HepG2 (cell line): ENCODE measurements at regions not wholly inside any gene's neighbourhood (a gene's known extent, or its start where the extent isn't known, plus 50 kb on each side); places are given as distances from the start of the nearest gene placed in this dataset.
A peak's percentile ranks its signal among the peaks of the same experiment; 100 is the strongest.

Experiments used
- ATAC-seq: fragments of 200-7000 bp; cut with Tn5 transposase; 3 replicates; pipeline ENCODE4 v1.9.1; 2020; ENCODE audit warnings: mild to moderate bottlenecking, moderate library complexity
- BruUV-seq: library from RNA; stranded (reverse); fragments of 400-500 nt; replicated peaks from 2 replicates; lab custom pipeline; 2021; lab: Mats Ljungman, UMichigan
- CTCF ChIA-PET: fragments of 300-600 bp; formaldehyde crosslinking; extraction: SDS; loops from one replicate; lab custom pipeline; 2021; ENCODE audit warnings: low total read pairs, inconsistent platforms, low intra/inter-chr PET ratio; lab: Yijun Ruan, JAX
- POLR2A ChIA-PET: fragments of 350-600 bp; sonication (Branson Sonifier 250); formaldehyde crosslinking; loops from one replicate; lab custom pipeline; 2020; ENCODE audit warnings: antibody characterized with exemption, inconsistent platforms; lab: Yijun Ruan, JAX
- DNase-seq: peaks from one replicate; pipeline ENCODE4 v3.0.0-alpha.2; 2015; ENCODE audit warnings: low spot score
- FAIRE-seq: peaks from 3 replicates; lab custom pipeline; 2011; peaks lifted over from hg19 to GRCh38; lab: Jason Lieb, UNC
- H2AFZ ChIP-seq: one replicate; pipeline ENCODE4 v1.6.1; 2011; ENCODE audit warnings: low read length, inconsistent platforms
- H3K27ac ChIP-seq: fragments of 300-600 bp; 3 replicates; pipeline ENCODE4 v1.8.0; 2011; ENCODE audit warnings: mixed run types, mild to moderate bottlenecking, mixed read lengths, low read length, inconsistent platforms; ENCODE audit not compliant: insufficient read depth; ENCODE audit errors: extremely low read length
- H3K27me3 ChIP-seq, 2 experiments: fragments of 200-600 bp in 1 of 2; 2 replicates in 1 of 2; 3 replicates in 1 of 2; pipeline versions ENCODE4 v1.6.0 to v1.8.0; 2011; ENCODE audit warnings: low read length in 2 of 2, mild to moderate bottlenecking in 2 of 2, moderate library complexity in 2 of 2, inconsistent platforms in 1 of 2; ENCODE audit not compliant: insufficient read depth in 2 of 2, control insufficient read depth in 1 of 2
- H3K36me3 ChIP-seq, 2 experiments: fragments of 200-600 bp in 1 of 2; replicated peaks in 1 of 2; 2 replicates in 1 of 2; 3 replicates in 1 of 2; pipeline versions ENCODE4 v1.5.1 to v1.8.0; 2011; ENCODE audit warnings: low read length in 2 of 2, inconsistent platforms in 1 of 2; ENCODE audit not compliant: insufficient read depth in 2 of 2, control insufficient read depth in 1 of 2
- H3K4me1 ChIP-seq: 2 replicates; pipeline ENCODE4 v1.5.1; 2012; ENCODE audit warnings: low read length, inconsistent platforms; ENCODE audit not compliant: insufficient read depth
- H3K4me2 ChIP-seq: 2 replicates; pipeline ENCODE4 v1.6.0; 2011; ENCODE audit warnings: low read depth, low read length, inconsistent platforms
- H3K4me3 ChIP-seq, 3 experiments: fragments of 200-600 bp in 1 of 3; sonication (generic), shearing (Covaris generic) in 1 of 3; replicated peaks in 1 of 3; 2 replicates each; pipeline ENCODE4 v1.5.1; 2011 to 2016; ENCODE audit warnings: low read length in 3 of 3, inconsistent platforms in 2 of 3, low read depth in 2 of 3, mild to moderate bottlenecking in 2 of 3, control low read depth in 1 of 3, mixed read lengths in 1 of 3; ENCODE audit not compliant: insufficient read depth in 1 of 3
- H3K79me2 ChIP-seq: one replicate; pipeline ENCODE4 v1.6.1; 2011; ENCODE audit warnings: low read length, inconsistent platforms; ENCODE audit not compliant: insufficient read depth
- H3K9ac ChIP-seq: 2 replicates; pipeline ENCODE4 v1.6.0; 2011; ENCODE audit warnings: mild to moderate bottlenecking, low read depth, low read length, inconsistent platforms; ENCODE audit not compliant: insufficient read depth
- H3K9me3 ChIP-seq: 2 replicates; pipeline ENCODE4 v1.5.1; 2012; ENCODE audit warnings: mild to moderate bottlenecking, low read length
- H4K20me1 ChIP-seq: 2 replicates; pipeline ENCODE4 v1.6.0; 2011; ENCODE audit warnings: inconsistent platforms, mild to moderate bottlenecking, low read length, moderate library complexity; ENCODE audit not compliant: insufficient read depth
- FOXC1 ChIP-seq: sonication (generic); formaldehyde crosslinking; IDR thresholded peaks from 2 replicates; pipeline ENCODE4 v1.8.0; 2022; ENCODE audit warnings: mild to moderate bottlenecking, missing genetic modification reagents, borderline replicate concordance
- GTF3A ChIP-seq: sonication (generic); formaldehyde crosslinking; conservative IDR thresholded peaks from 2 replicates; pipeline ENCODE4 v1.4.0; 2020; ENCODE audit warnings: mild to moderate bottlenecking, missing genetic modification reagents
- MAFF ChIP-seq: IDR thresholded peaks from 2 replicates; pipeline ENCODE4 v1.6.1; 2011; ENCODE audit warnings: low read depth, low read length, improper control_type of control experiment
- MAFK ChIP-seq, 2 experiments: IDR thresholded peaks in 1 of 2; conservative IDR thresholded peaks in 1 of 2; 2 replicates each; pipeline ENCODE4 v1.6.1; 2011; ENCODE audit warnings: improper control_type of control experiment in 2 of 2, low read length in 2 of 2
- RFX3 ChIP-seq: IDR thresholded peaks from 2 replicates; pipeline ENCODE4 v1.6.1; 2016; ENCODE audit warnings: missing biosample characterization, missing genetic modification reagents
- SP2 ChIP-seq: sonication (generic); formaldehyde crosslinking; IDR thresholded peaks from 2 replicates; pipeline ENCODE4 v1.5.1; 2020; ENCODE audit warnings: mild to moderate bottlenecking, missing genetic modification reagents
- SRSF9 ChIP-seq: fragments of 200-400 bp; formaldehyde crosslinking; IDR thresholded peaks from 2 replicates; pipeline ENCODE4 v1.6.1; 2018; ENCODE audit warnings: borderline replicate concordance, mild to moderate bottlenecking, low read depth, low read length; ENCODE audit not compliant: insufficient read depth, poor library complexity, severe bottlenecking
- WIZ ChIP-seq: sonication (generic); formaldehyde crosslinking; IDR thresholded peaks from 2 replicates; pipeline ENCODE4 v1.5.1; 2020; ENCODE audit warnings: mild to moderate bottlenecking, missing genetic modification reagents
- ZNF567 ChIP-seq: sonication (generic); formaldehyde crosslinking; IDR thresholded peaks from 2 replicates; pipeline ENCODE4 v1.8.1; 2023; ENCODE audit warnings: mild to moderate bottlenecking, missing genetic modification reagents, borderline replicate concordance
- ZNF724P ChIP-seq: sonication (generic); formaldehyde crosslinking; IDR thresholded peaks from 2 replicates; pipeline ENCODE4 v1.8.0; 2022; ENCODE audit warnings: missing genetic modification reagents, borderline replicate concordance
- ZSCAN31 ChIP-seq: sonication (generic); formaldehyde crosslinking; IDR thresholded peaks from 2 replicates; pipeline ENCODE4 v1.5.0; 2020; ENCODE audit warnings: low read depth, mild to moderate bottlenecking, missing genetic modification reagents
- WGBS: methylation state at CpG from one replicate; pipeline ENCODE4 v1.1.6; 2017; ENCODE audit warnings: low lambda C conversion rate; 5-methylcytosine and 5-hydroxymethylcytosine counted together
- in situ Hi-C: cut with HindIII; loops from 2 replicates; pipeline ENCODE4 v1.10.0; 2017; ENCODE audit warnings: low pct_unique_long_range_greater_than_20kb; ENCODE audit not compliant: extremely low pct_ligation_motif_present
- intact Hi-C: fragments of 100-400 bp; cut with micrococcal nuclease; formaldehyde crosslinking; loops from one replicate; pipeline ENCODE4 v1.10.0; 2022; ENCODE audit not compliant: unreplicated experiment
- TF ChIP-seq, protein P1 (sequence below): sonication (generic); formaldehyde crosslinking; IDR thresholded peaks from 2 replicates; pipeline ENCODE4 v1.4.0; 2020; ENCODE audit warnings: missing genetic modification reagents, borderline replicate concordance
- TF ChIP-seq, protein P2 (sequence below): sonication (generic); formaldehyde crosslinking; IDR thresholded peaks from 2 replicates; pipeline ENCODE4 v1.4.0; 2020; ENCODE audit warnings: missing genetic modification reagents
- TF ChIP-seq, protein P3 (sequence below): sonication (generic); formaldehyde crosslinking; IDR thresholded peaks from 2 replicates; pipeline ENCODE4 v1.4.0; 2020; ENCODE audit warnings: mild to moderate bottlenecking, missing genetic modification reagents

DNA sequence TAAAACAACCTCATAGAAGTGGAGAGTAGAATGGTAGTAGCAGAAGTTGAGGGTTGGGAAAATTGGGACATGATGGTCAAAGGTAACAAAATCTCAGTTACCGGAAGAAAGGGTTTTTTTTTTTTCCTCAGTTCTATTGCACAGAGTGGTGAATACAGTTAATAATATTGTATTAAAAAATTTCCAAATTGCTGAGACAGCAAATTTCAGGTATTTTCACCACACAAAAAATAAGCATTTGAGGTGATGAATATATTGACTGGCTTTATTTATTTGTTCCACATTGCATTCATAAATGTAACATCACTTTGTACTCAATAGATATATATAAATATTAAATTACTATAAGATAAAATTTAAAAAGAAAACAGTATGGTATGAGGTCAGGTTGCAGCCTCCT lies 373.8 kb downstream of the ETV1 start:
- no peaks in the 10 kb centered on the region for H3K4me1 ChIP-seq
- ATAC-seq, result no peak
- no TSS peak for BruUV-seq
- WGBS, result 26% methylated on average over 1 of the region's 1 CpG
- H3K4me3 ChIP-seq, result no peak overlapping the region
- peaks cover 70% of the 10 kb centered on the region for H3K9me3 ChIP-seq
- no peaks in the 10 kb centered on the region for H4K20me1 ChIP-seq
- CTCF ChIA-PET, result no interaction called here
- intact Hi-C loops, result no loop called here
- H2AFZ ChIP-seq, result no peak overlapping the region
- TF ChIP-seq FOXC1 (CRISPR knock-in tag), result no peak
- TF ChIP-seq ZSCAN31, result no peak
- TF ChIP-seq MAFF, result peak; percentile 95
- no peak for TF ChIP-seq RFX3
- peak; percentile 90 to 98 for TF ChIP-seq MAFK (conservative IDR thresholded peaks at IDR 0.05 in 1 of 2, IDR thresholded peaks at IDR 0.05 in 1 of 2; ENCODE audit: low read length in 2 of 2)
- no peak for TF ChIP-seq WIZ (CRISPR knock-in tag)
- no peaks in the 10 kb centered on the region for H3K27me3 ChIP-seq
- POLR2A ChIA-PET, result no interaction called here
- no peak overlapping the region for H3K27ac ChIP-seq
- no peaks in the 10 kb centered on the region for H3K79me2 ChIP-seq
- H3K4me2 ChIP-seq, result no peak overlapping the region
- in situ Hi-C loops, result no loop called here
- no peak for FAIRE-seq
- H3K36me3 ChIP-seq, result no peaks in the 10 kb centered on the region
- DNase-seq, result no peak
- no peak overlapping the region for H3K9ac ChIP-seq

DNA sequence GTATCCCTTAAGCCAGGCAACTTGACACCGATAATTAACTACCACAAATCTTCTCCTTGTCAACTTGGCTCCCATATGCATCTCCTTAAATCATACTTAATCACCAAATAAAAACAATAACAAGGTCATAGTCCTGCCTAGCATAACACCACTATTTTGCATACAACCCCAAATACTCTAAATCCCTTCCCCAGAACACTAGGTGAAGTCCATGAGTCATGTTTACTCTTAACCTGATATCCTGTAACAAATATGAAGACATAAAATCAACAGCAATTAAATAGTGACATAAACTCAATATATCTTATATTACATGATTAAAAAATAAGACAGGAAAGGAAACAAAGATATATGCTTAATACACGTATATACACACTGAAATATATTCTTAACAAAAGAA lies 362.0 kb downstream of the ETV1 start:
- H3K4me1 ChIP-seq, result no peaks in the 10 kb centered on the region
- H3K4me3 ChIP-seq, result no peak overlapping the region
- H3K27ac ChIP-seq, result no peak overlapping the region
- intact Hi-C loops (no loop called here), in situ Hi-C loops (no loop called here)
- CTCF ChIA-PET, result no interaction called here
- H3K9me3 ChIP-seq, result peaks cover 75% of the 10 kb centered on the region
- H3K9ac ChIP-seq, result no peak overlapping the region
- no TSS peak for BruUV-seq
- 7% methylated on average over 2 of the region's 2 CpGs for WGBS
- no peak for DNase-seq
- no peaks in the 10 kb centered on the region for H4K20me1 ChIP-seq
- no peak overlapping the region for H3K4me2 ChIP-seq
- H3K79me2 ChIP-seq, result no peaks in the 10 kb centered on the region
- FAIRE-seq, result no peak
- POLR2A ChIA-PET, result no interaction called here
- H3K27me3 ChIP-seq, result no peaks in the 10 kb centered on the region
- no peak for ATAC-seq
- H2AFZ ChIP-seq, result no peak overlapping the region
- H3K36me3 ChIP-seq, result no peaks in the 10 kb centered on the region
- no peak for TF ChIP-seq SRSF9
- TF ChIP-seq SP2 (CRISPR knock-in tag), result no peak
- TF ChIP-seq ZNF567 (CRISPR knock-in tag), result no peak
- TF ChIP-seq, protein P1, sequence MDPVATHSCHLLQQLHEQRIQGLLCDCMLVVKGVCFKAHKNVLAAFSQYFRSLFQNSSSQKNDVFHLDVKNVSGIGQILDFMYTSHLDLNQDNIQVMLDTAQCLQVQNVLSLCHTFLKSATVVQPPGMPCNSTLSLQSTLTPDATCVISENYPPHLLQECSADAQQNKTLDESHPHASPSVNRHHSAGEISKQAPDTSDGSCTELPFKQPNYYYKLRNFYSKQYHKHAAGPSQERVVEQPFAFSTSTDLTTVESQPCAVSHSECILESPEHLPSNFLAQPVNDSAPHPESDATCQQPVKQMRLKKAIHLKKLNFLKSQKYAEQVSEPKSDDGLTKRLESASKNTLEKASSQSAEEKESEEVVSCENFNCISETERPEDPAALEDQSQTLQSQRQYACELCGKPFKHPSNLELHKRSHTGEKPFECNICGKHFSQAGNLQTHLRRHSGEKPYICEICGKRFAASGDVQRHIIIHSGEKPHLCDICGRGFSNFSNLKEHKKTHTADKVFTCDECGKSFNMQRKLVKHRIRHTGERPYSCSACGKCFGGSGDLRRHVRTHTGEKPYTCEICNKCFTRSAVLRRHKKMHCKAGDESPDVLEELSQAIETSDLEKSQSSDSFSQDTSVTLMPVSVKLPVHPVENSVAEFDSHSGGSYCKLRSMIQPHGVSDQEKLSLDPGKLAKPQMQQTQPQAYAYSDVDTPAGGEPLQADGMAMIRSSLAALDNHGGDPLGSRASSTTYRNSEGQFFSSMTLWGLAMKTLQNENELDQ (CRISPR knock-in tag), result no peak
- TF ChIP-seq, protein P2, sequence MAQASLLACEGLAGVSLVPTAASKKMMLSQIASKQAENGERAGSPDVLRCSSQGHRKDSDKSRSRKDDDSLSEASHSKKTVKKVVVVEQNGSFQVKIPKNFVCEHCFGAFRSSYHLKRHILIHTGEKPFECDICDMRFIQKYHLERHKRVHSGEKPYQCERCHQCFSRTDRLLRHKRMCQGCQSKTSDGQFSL (CRISPR knock-in tag), result no peak
- TF ChIP-seq ZNF724P (CRISPR knock-in tag), result no peak
- TF ChIP-seq, protein P3, sequence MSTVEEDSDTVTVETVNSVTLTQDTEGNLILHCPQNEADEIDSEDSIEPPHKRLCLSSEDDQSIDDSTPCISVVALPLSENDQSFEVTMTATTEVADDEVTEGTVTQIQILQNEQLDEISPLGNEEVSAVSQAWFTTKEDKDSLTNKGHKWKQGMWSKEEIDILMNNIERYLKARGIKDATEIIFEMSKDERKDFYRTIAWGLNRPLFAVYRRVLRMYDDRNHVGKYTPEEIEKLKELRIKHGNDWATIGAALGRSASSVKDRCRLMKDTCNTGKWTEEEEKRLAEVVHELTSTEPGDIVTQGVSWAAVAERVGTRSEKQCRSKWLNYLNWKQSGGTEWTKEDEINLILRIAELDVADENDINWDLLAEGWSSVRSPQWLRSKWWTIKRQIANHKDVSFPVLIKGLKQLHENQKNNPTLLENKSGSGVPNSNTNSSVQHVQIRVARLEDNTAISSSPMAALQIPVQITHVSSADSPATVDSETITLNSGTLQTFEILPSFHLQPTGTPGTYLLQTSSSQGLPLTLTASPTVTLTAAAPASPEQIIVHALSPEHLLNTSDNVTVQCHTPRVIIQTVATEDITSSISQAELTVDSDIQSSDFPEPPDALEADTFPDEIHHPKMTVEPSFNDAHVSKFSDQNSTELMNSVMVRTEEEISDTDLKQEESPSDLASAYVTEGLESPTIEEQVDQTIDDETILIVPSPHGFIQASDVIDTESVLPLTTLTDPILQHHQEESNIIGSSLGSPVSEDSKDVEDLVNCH (CRISPR knock-in tag), result no peak
- no peak for TF ChIP-seq GTF3A (CRISPR knock-in tag)
